ENCODE measurements at regions not wholly inside any gene's neighbourhood (a gene's known extent, or its start where the extent isn't known, plus 50 kb on each side); places are given as distances from the start of the nearest gene placed in this dataset.
A peak's percentile ranks its signal among the peaks of the same experiment; 100 is the strongest.
"Not testable (repeated sequence)": the region's sequence is repeated elsewhere in the genome, so short reads cannot be mapped to it uniquely, and the experiment has no call there.

- no peak for DNase-seq
Measured at GRCh38 chr11:100585728-100586127, 101.4 kb upstream of the ARHGAP42 start.

GRCh38 chr11:100586361-100587101 lies 100.6 kb upstream of the ARHGAP42 start:
- no peak for DNase-seq

- no peak for DNase-seq
Measured at GRCh38 chr11:100592619-100593260, 94.3 kb upstream of the ARHGAP42 start.

- no peak for DNase-seq
Measured at GRCh38 chr11:100593291-100593690, 93.8 kb upstream of the ARHGAP42 start.

- DNase-seq = no peak
Measured at GRCh38 chr11:100594320-100594719, 92.8 kb upstream of the ARHGAP42 start.

- no peak for DNase-seq
Measured at GRCh38 chr11:100600941-100601340, 86.1 kb upstream of the ARHGAP42 start.

DNA sequence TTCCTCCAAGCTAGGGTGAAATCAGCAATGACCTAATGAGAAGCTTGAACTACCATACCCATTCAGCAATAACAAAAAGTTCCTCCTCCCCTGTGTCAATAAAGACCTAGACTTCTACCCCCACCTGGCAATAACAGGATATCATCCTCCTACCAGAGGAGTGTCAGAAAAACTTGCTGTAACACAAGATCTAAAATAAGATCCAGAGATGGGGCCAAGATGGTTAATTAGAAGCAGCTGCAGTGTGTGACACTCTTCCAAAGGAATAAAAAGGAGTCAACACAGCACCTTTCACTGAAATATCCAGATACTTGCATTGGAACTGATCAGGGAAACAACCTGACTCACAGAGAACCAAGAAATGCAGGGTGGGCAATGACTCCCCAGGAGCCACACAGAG lies 84.4 kb upstream of the ARHGAP42 start:
- no peak for DNase-seq

GRCh38 chr11:100607761-100608160 lies 79.3 kb upstream of the ARHGAP42 start:
- not testable (repeated sequence) for DNase-seq

DNA sequence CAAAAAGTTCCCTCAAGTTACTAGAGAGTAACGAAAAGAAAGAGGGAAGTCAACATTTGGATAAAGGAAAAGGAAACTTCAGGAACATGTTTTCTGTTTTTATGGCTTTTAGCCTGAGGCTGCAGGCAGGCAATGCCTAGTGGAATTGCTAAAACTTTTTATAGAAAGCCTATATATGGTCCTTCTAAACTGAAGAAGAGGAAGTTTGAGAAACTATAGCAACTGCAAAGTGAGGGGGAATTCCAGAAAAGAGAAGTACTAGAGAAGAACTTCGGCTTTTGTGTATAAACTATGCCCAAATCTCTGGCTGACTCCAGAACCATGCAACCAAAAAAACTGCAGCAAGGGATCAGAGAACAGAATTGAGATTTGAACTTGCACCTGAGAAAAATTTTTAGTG lies 74.3 kb upstream of the ARHGAP42 start:
- DNase-seq = no peak

DNA sequence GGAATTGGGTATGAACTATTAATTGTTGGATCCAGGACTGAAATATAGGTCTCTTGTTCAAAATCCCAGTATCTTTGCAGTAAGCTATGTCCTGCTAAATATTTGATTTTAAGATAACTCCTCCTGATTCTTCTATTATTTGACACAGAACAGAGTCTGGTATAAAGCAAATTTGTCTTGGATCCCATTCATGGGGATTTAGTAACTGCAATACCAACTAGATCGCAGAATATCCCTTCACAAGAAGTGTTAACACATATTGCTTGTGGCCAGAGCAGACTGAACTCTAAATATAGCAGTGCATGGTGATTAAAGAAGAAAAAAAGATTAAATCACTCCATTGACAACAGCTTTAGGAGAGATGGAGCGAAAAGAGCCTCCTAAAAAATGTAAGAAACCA lies 68.2 kb upstream of the ARHGAP42 start:
- DNase-seq = no peak

DNA sequence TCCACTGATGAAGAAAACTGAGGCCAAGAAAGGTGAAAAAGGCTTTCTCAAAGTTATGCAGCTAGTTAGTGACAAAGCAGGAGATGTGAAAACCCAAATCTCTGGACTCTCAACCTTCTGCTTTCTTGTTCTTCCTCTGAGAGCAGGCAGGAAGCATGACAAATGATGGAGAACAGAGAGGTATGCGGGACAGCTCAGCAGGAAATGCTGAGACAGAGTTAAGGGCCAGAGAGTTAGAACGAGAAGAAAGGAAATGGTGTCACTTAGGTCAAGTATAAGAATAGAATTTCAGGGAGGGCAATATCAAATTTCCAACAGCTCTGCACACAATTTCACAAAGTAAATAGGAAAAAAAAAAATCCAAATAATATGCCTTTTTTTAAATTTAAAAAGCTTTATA lies 67.6 kb upstream of the ARHGAP42 start:
- DNase-seq = peak; percentile 42

DNA sequence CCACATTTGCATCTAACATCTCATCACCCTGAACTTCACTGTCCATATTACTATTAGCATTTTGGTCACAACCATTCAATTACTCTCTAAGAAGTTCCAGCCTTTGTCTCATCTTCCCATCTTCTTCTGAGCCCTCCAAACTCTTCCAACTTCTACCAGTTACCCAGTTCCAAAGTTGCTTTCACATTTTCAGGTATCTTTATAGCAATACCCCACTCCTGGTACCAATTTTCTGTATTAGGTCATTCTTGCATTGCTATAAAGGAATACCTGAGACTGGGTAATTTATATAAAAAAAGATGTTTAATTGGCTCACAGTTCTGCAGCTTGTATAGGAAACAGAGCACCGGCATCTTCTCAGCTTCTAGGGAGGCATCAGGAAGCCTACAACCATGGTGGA lies 64.7 kb upstream of the ARHGAP42 start:
- no peak for DNase-seq

DNA sequence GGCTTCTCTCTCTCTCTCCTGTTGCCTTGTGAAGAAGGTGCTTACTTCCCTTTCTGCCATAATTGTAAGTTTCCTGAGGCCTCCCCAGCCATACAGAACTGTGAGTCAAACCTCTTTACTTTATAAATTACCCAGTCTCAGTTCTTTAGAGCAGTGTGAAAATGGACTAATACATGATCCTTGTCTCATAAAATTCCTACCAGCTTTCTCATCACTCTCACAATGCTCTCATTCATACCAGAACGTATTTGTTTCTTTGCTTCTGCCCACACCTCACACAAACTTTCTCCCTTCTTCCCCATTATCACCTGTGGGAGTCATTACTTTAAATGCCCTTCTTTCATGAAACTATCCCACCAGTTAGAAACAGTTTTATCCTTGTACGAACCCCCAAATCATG lies 62.7 kb upstream of the ARHGAP42 start:
- DNase-seq = no peak

DNA sequence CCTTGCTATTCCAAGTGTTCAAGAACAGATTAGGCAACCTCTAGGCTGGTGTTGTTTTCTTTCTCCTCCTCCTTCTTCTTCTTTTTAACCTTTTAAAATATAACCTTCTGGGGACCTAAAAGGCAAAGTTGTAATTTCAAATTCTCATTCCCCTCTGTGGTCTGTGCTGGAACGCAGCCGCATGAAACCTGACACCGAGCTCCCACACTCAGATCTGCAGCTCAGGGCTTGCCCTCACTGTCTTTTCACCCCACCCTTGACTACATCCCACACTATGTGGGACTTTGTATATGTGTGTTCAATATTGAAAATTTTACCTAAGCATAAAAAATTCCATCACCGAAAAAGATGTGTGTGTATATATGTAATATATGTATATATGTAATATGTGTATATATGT lies 62.0 kb upstream of the ARHGAP42 start:
- no peak for DNase-seq

DNA sequence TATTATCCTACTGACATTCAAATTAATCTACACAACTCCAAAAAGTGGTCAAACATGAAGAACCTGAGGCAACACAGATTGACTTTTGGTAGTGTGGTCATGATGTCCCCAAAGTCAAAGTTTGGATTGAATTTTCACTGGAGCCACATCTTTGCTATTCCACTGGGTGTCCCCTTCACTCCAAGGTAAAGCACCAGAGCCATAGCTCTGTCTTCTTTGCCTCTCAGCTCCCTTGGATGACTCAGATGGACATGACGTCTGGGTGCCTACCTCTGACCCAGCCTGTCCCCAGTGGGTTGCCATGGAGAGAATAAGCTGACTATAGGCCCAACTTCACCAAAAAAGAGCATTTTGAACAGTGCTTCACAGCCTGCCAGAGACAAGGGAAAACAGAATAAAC lies 57.4 kb upstream of the ARHGAP42 start:
- no peak for DNase-seq

DNA sequence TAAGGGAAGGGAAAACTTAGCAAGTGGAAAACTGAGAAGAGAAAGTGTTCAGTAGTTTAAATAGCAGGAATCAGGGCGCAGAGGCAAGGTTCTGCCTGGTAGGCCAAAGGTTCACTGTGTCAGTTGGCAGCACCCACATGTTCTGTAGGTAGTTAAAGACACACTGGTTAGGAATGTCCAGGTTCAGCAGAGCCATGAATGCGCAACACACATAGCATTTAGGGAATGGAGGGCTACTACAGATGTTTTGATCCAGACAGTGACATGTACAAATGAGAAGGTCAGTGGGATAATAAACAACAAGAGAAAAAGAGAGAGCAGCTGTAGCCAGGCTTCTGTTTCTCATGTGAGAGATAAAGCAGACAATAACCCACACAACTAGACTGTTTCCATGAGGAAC lies 56.2 kb upstream of the ARHGAP42 start:
- DNase-seq = no peak

GRCh38 chr11:100631316-100631715 lies 55.8 kb upstream of the ARHGAP42 start:
- DNase-seq = no peak

DNA sequence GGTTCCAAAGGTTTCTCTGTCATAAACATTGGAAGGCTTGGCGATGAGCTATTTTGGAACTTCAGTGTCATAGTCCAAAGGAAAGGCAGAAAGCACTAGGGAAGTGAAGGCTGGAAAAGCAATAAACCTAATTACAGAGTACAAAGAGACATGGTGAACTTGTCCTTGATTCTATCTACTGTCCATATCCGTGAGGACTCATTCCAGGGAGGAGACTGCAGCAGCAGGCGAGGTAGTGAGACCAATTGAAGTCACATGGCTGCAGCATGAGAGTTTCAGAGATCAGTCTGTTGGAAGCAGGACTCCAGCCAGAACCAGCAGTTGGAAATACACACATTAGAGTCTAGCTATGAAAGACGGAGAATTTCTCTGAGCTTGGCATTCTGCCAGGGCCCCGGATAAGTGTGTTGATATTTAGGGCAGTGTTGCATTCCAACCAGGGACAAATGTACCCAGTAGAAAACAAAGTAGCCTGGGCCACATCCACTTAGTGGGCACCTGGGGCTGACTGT lies 54.1 kb upstream of the ARHGAP42 start:
- no peak for DNase-seq

DNA sequence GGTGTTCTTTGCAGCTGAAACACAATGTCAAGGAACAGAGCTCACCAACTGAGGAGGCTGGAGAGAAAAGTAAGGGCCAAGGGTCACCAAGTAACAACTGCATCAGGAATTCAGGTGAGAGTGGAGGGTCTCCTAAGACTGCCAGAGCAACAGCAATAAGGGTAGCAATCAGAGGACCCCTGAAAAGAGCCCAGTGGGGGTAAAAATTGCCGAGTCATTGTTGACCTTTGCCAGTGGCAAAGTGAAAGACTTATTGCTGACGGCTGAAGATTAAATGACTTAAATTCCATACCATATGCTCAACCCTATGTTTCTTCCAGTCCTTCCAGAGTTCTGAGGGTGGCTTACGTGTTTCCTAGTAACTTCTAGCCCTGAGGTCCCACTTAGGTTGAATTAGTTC lies 51.9 kb upstream of the ARHGAP42 start:
- DNase-seq = no peak

GRCh38 chr11:100636536-100636935 lies 50.6 kb upstream of the ARHGAP42 start:
- no peak for DNase-seq
